Stimulated activated naive CD4-positive, alpha-beta T cell (primary cell): ENCODE measurements at regions not wholly inside any gene's neighbourhood (a gene's known extent, or its start where the extent isn't known, plus 50 kb on each side); places are given as distances from the start of the nearest gene placed in this dataset.

Source experiments
- DNase-seq, 6 experiments: peaks; one replicate each; lab custom pipeline; 2025; lab: John Stamatoyannopoulos, UW

- peak; percentile 59 to 94 (median 80) for DNase-seq
Observed at GRCh38 chr6:28838634-28839442, 84.9 kb downstream of the TRIM27 start.

- no peak for DNase-seq
Observed at GRCh38 chr6:28839443-28840120, 84.2 kb downstream of the TRIM27 start.

GRCh38 chr6:28841290-28841689 lies 82.5 kb downstream of the TRIM27 start:
- no peak for DNase-seq

- peak in 5 of 6 experiments; percentile 40 to 68 (median 60) for DNase-seq
Observed at GRCh38 chr6:28848756-28849155, 75.0 kb downstream of the TRIM27 start.
